GM18517 (cell line): ENCODE measurements at regions not wholly inside any gene's neighbourhood (a gene's known extent, or its start where the extent isn't known, plus 50 kb on each side); places are given as distances from the start of the nearest gene placed in this dataset.
"Not testable (repeated sequence)": the region's sequence is repeated elsewhere in the genome, so short reads cannot be mapped to it uniquely, and the experiment has no call there.

ENCODE experiments used
- ATAC-seq: cut with Tn5 transposase; IDR thresholded peaks from one replicate; pipeline ENCODE4 v1.9.1; 2021; ENCODE audit warnings: mild to moderate bottlenecking, moderate library complexity; ENCODE audit not compliant: unreplicated experiment

DNA sequence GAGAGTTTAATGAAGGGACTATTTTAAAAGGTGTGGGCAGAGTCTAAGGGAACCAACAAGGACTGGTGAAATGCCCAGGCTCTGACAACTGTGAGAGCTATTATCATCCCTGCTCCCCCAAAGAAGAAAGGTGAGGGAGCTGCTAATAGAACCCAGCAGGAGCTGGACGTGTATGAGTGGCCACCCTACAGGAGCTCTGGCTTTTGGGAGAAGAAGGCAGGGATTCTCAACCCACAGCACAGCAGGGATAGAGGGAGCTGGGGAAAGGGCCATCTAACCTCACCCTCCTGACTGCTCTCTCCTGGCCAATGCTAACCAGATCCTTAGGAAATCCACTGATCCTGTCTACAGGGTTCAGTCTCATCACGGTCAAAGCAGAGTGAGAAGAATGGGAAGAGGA is 57.1 kb downstream of the GRIN2B start:
- no peak for ATAC-seq

DNA sequence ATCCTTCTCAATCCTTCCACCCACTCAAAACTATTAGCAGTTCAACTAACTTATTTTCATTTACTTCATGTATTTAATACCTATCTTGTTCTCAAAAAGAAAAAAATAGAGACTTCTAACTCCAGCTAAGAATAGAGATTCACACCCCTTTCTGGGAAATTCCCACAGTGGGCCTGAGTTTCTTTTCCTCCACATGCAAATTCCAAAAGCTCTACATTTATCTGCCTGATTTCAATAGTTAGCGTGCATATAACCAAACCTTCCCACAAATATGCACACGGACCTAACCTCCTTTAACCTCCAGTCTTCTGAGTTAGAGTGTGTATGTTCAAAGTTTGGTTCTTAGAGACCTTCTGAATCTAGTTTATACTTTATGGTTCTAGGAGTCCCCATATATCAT is 62.5 kb downstream of the GRIN2B start:
- no peak for ATAC-seq

DNA sequence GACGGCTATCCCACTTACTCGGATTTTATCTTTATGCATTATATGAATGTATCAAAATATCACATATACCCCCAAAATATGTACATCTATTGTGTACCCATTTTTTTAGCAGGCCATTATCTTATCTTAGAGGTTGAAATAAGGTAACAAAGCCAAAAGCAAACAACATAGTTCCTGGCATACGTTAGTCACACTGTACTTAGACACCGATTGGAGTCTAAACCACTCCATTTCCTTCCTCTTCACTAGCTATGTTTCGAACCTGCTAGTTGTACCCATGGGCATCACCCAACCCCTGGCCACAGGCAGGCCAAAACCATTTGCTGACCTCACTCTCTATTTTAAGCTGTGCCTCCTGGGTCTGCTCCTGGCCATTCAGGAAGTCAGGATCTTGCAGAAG is 66.3 kb downstream of the GRIN2B start:
- no peak for ATAC-seq

- no peak for ATAC-seq
Measured at GRCh38 chr12:13913371-13913770, 68.0 kb downstream of the GRIN2B start.

GRCh38 chr12:13911756-13912554 is 69.4 kb downstream of the GRIN2B start:
- ATAC-seq, result no peak

- ATAC-seq, result no peak
Measured at GRCh38 chr12:13905794-13906193, 75.6 kb downstream of the GRIN2B start.

- ATAC-seq, result no peak
Measured at GRCh38 chr12:13900718-13901117, 80.7 kb downstream of the GRIN2B start.

DNA sequence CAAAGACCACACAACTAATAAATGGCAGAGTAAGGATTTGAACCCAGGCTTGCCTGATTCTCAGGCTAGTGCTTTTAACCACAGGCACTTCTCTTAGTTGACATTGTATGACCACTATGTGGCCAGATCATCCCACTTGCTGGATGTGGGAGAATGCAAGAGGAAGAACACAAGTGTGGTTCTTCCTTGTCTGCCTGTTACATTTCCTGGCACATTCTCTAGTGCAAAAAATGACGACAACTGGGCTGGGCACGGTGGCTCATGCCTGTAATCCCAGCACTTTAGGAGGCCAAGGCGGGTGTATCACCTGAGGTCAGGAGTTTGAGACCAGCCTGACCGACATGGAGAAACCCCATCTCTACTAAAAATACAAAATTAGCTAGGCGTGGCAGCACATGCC is 83.0 kb downstream of the GRIN2B start:
- ATAC-seq, result not testable (repeated sequence)

DNA sequence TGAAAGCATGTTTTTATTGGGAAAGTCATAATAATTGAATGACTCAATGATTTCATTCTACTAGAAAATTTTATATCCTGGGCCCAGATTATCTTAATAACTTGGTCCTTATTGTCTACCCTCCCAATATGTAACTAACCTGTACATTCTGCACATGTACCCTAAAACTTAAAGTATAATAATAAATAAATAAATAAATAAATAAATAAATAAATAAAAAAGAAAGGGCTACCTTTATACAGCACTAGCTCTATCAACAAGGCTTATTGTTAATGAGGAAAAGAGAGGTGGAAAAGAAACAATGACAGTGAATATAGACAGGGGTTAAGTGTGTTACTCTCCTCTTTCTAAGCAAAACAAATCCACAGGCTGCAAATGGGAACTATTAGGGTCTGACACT is 83.6 kb downstream of the GRIN2B start:
- no peak for ATAC-seq

- no peak for ATAC-seq
Measured at GRCh38 chr12:13896063-13896626, 85.3 kb downstream of the GRIN2B start.

DNA sequence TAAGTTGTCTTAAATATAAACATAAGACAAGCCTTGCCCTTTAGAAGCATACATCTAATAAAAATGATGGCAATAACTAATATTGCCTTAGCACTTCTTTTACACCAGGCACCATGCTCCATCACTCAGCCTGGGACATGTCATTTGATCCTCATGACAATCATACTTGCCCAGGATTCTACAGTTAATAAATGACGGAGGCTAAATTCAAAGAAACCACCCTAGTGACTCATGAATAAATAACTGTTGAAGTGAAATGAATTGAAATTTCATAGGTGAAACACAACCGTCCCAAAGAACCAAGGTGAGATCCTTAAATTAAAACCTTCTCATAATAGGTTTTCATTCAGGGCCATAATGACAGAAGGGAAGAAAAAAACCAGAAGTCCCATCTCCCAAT is 89.5 kb downstream of the GRIN2B start:
- no peak for ATAC-seq

DNA sequence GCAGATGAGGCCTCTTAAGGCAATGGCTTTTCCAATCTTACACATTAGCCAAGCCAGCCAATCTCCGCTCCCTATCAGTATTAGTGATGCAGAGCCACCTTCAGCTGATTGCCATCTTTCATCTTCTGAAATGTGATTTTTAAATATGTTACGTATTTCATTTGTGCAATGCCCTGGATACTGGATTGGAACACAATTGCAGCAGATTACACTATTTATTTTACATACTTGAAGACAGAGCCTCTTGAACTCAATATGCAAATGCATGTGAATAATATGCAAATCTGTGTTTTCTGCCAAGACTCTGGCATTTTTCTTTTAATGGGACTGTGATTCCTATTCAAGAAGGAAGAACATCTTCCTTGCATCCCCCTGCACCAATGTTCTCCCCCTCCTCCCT is 90.5 kb downstream of the GRIN2B start:
- ATAC-seq, result no peak

- no peak for ATAC-seq
Measured at GRCh38 chr12:13887779-13888388, 93.5 kb downstream of the GRIN2B start.

- ATAC-seq, result no peak
Measured at GRCh38 chr12:13882176-13882575, 99.2 kb downstream of the GRIN2B start.

DNA sequence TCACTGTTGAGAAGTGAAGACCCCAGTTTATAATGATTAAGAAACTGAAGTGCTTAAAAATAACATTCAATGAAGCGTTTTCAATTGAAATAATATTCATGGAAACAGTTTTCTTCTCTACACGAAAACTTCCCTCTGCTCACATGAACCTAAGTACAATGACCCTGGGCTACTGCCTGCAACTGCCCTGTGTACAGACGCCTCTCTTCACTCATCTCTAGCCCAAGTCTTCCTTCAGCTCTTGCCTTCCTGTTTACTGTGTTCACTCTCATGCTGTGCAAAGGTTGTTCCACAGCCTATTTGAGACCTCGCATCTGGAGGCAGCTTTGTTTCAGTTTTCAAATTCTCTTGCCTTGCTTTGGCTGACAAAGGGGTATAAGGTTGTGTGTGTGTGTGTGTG is 100.8 kb downstream of the GRIN2B start:
- ATAC-seq, result no peak

GRCh38 chr12:13875744-13876143 is 105.7 kb downstream of the GRIN2B start:
- ATAC-seq, result no peak

DNA sequence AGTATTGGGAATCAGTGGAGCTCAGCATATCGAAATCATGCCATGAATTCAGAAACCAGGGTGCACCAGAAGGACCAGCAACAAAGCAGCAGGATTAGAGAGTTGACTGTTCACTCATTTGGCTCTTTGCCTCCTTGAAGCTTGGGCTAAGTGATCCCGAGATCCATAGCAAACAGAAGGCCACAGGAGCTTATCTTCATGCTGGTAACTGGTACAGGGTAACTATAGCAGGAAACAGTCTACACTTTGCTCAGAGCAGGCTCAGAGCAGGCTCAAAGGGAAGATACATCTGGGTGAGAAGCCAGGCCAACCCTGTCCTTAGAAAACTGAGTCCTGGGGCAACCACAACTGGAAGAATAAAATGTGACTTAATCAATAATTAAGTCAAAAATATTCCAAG is 111.1 kb downstream of the GRIN2B start:
- no peak for ATAC-seq

GRCh38 chr12:13864081-13864673 is 117.2 kb downstream of the GRIN2B start:
- peak; percentile 90 for ATAC-seq

DNA sequence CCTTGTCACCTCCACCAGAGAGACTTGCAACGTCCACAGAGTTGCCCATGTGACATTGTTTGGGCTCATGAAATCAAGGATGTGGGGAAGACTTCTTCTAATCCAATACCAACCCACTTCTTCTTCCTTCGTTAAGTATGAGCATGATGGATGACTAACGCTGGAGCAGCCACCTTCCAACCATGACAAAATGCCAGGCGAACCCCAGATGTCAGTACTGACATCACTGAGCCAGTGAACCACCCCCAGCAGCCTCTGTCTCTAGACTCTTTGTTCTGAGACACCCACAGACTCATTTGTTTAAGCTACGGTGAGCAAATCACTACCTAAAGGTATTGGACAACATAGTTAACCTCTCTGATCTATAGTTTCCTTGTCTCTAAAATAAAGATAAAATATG is 123.7 kb downstream of the GRIN2B start:
- no peak for ATAC-seq

GRCh38 chr12:13853471-13853870 is 127.9 kb downstream of the GRIN2B start:
- ATAC-seq, result no peak

GRCh38 chr12:13851828-13852227 is 129.6 kb downstream of the GRIN2B start:
- ATAC-seq, result no peak

DNA sequence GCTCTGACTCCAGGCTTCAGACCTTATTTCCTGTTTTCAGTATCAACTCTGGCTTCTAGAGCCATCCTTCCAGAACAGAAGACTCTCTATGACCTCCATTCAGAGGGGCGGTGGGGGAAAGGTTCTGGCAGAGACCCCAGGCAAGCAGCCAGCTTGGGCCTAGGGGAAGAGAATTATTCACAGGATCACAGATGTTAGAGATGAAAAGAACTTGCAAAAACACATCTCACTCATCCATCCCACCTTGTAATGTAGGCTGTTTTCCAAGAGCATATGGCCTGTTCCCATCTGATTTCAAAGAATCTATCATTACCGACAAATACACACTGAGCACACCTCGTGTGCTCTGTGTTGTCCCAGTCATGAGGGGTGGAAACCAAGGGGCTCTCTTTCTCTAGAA is 131.9 kb downstream of the GRIN2B start:
- no peak for ATAC-seq
